ENCODE measurements at regions not wholly inside any gene's neighbourhood (a gene's known extent, or its start where the extent isn't known, plus 50 kb on each side); places are given as distances from the start of the nearest gene placed in this dataset.

- H3F3A ChIP-seq (ENCODE audit: control insufficient read depth, insufficient read depth): no peaks in the 10 kb centered on the region
- H3K9me2 ChIP-seq (replicated peaks; ENCODE audit: control insufficient read depth, low read length): no peaks in the 10 kb centered on the region
- H3K4me3 ChIP-seq (ENCODE audit: low read length): no peak overlapping the region
- H3K4me1 ChIP-seq (ENCODE audit: control insufficient read depth, low read length): no peaks in the 10 kb centered on the region
- H3K4me2 ChIP-seq (ENCODE audit: low read length): no peak overlapping the region
- H3K27me3 ChIP-seq (ENCODE audit: control insufficient read depth, low read length): no peaks in the 10 kb centered on the region
- no peaks in the 10 kb centered on the region for H3K79me2 ChIP-seq (ENCODE audit: control insufficient read depth, low read length)
- no peak overlapping the region for H3K27ac ChIP-seq (ENCODE audit: low read depth, low read length)
- H3K9me3 ChIP-seq (ENCODE audit: control insufficient read depth, insufficient read depth, low read length): no peaks in the 10 kb centered on the region; the same call in 1 of the 2 replicates
- no peaks in the 10 kb centered on the region for H3K36me3 ChIP-seq (ENCODE audit: control insufficient read depth, low read length)
- TF ChIP-seq EZH2phosphoT487 (IDR thresholded peaks at IDR 0.05; ENCODE audit: borderline replicate concordance, low read length) (no peak), CTCF (IDR thresholded peaks at IDR 0.05; ENCODE audit: low read depth, low read length, poor library complexity, severe bottlenecking) (no peak)
- H4K20me1 ChIP-seq (ENCODE audit: control insufficient read depth, insufficient read depth, low read depth, low read length): no peaks in the 10 kb centered on the region
These were observed 172.0 kb downstream of the SYT10 start for GRCh38 chr12:33267641-33268040.

- no peaks in the 10 kb centered on the region for H4K20me1 ChIP-seq (ENCODE audit: control insufficient read depth, insufficient read depth, low read depth, low read length)
- no peaks in the 10 kb centered on the region for H3K4me1 ChIP-seq (ENCODE audit: control insufficient read depth, low read length)
- H3K27me3 ChIP-seq (ENCODE audit: control insufficient read depth, low read length): no peaks in the 10 kb centered on the region
- no peaks in the 10 kb centered on the region for H3K9me3 ChIP-seq (ENCODE audit: control insufficient read depth, insufficient read depth, low read length)
- H3K4me3 ChIP-seq (ENCODE audit: low read length): no peak overlapping the region
- H3K27ac ChIP-seq (ENCODE audit: low read depth, low read length): no peak overlapping the region
- H3K36me3 ChIP-seq (ENCODE audit: control insufficient read depth, low read length): no peaks in the 10 kb centered on the region
- no peaks in the 10 kb centered on the region for H3K9me2 ChIP-seq (replicated peaks; ENCODE audit: control insufficient read depth, low read length)
- TF ChIP-seq EZH2phosphoT487 (IDR thresholded peaks at IDR 0.05; ENCODE audit: borderline replicate concordance, low read length) (no peak), CTCF (IDR thresholded peaks at IDR 0.05; ENCODE audit: low read depth, low read length, poor library complexity, severe bottlenecking) (no peak)
- no peak overlapping the region for H3K4me2 ChIP-seq (ENCODE audit: low read length)
- no peaks in the 10 kb centered on the region for H3K79me2 ChIP-seq (ENCODE audit: control insufficient read depth, low read length)
- no peaks in the 10 kb centered on the region for H3F3A ChIP-seq (ENCODE audit: control insufficient read depth, insufficient read depth)
These were observed 173.7 kb downstream of the SYT10 start for GRCh38 chr12:33265900-33266299.

- Histone ChIP-seq H3K4me2 (ENCODE audit: low read length) (no peak overlapping the region), H4K20me1 (ENCODE audit: control insufficient read depth, insufficient read depth, low read depth, low read length) (no peaks in the 10 kb centered on the region), H3K4me3 (ENCODE audit: low read length) (no peak overlapping the region), H3K27me3 (ENCODE audit: control insufficient read depth, low read length) (no peaks in the 10 kb centered on the region), H3K36me3 (ENCODE audit: control insufficient read depth, low read length) (no peaks in the 10 kb centered on the region), H3K9me3 (ENCODE audit: control insufficient read depth, insufficient read depth, low read length) (no peaks in the 10 kb centered on the region), H3K9me2 (replicated peaks; ENCODE audit: control insufficient read depth, low read length) (no peaks in the 10 kb centered on the region), H3K4me1 (ENCODE audit: control insufficient read depth, low read length) (no peaks in the 10 kb centered on the region), H3K27ac (ENCODE audit: low read depth, low read length) (no peak overlapping the region), H3F3A (ENCODE audit: control insufficient read depth, insufficient read depth) (no peaks in the 10 kb centered on the region), H3K79me2 (ENCODE audit: control insufficient read depth, low read length) (no peaks in the 10 kb centered on the region)
- no peak for TF ChIP-seq EZH2phosphoT487 (IDR thresholded peaks at IDR 0.05; ENCODE audit: borderline replicate concordance, low read length)
- no peak for TF ChIP-seq CTCF (IDR thresholded peaks at IDR 0.05; ENCODE audit: low read depth, low read length, poor library complexity, severe bottlenecking)
These were observed 174.4 kb downstream of the SYT10 start for GRCh38 chr12:33265033-33265731.
